ENCODE measurements at regions not wholly inside any gene's neighbourhood (a gene's known extent, or its start where the extent isn't known, plus 50 kb on each side); places are given as distances from the start of the nearest gene placed in this dataset.

- DNase-seq, result no peak
Observed at GRCh38 chr5:148951612-148952011, 111.2 kb downstream of the SH3TC2 start.

GRCh38 chr5:148952097-148952867, 110.6 kb downstream of the SH3TC2 start:
- DNase-seq, result no peak

GRCh38 chr5:148953711-148954110, 109.2 kb downstream of the SH3TC2 start:
- no peak for DNase-seq
